ENCODE measurements at regions not wholly inside any gene's neighbourhood (a gene's known extent, or its start where the extent isn't known, plus 50 kb on each side); places are given as distances from the start of the nearest gene placed in this dataset.

DNA sequence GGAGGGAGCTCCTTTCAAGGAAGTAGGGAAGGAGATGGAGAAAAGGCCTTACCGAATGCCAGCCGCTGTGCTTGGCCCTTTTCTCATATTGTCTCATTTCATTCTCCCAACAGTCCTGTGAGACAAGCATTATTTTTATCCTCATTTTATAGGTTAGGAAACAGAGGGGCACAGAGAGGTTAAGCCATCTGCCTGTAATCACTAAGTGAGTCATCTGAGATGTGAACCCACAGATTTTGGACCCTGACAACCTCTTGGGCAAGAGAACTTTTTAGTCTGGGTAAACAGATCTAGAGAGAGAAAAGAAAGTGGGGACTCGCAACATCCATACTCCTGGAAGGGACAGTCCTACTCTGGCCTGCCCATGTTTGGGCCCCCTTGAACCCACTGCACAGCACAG lies 91.7 kb upstream of the LCLAT1 start:
- H3K27me3 Mint-ChIP-seq (ENCODE audit: unreplicated experiment) = peaks cover 7% of the 10 kb centered on the region
- peaks cover 22% of the 10 kb centered on the region for H3K4me1 Mint-ChIP-seq (ENCODE audit: low read depth, unreplicated experiment)
- no peak for TF ChIP-seq CTCF (IDR thresholded peaks at IDR 0.05; ENCODE audit: partially characterized antibody, unreplicated experiment)
- no peak for DNase-seq
- peaks cover 13% of the 10 kb centered on the region for H3K9me3 Mint-ChIP-seq (ENCODE audit: unreplicated experiment)
- no peak overlapping the region for H3K4me3 Mint-ChIP-seq (ENCODE audit: unreplicated experiment)
- H3K36me3 Mint-ChIP-seq (ENCODE audit: unreplicated experiment) = no peaks in the 10 kb centered on the region
- H3K27ac Mint-ChIP-seq (ENCODE audit: unreplicated experiment) = no peak overlapping the region

GRCh38 chr2:30356071-30356470 lies 91.0 kb upstream of the LCLAT1 start:
- H3K4me1 Mint-ChIP-seq (ENCODE audit: low read depth, unreplicated experiment) = peaks cover 22% of the 10 kb centered on the region

GRCh38 chr2:30356776-30357175 lies 90.3 kb upstream of the LCLAT1 start:
- no peak for TF ChIP-seq CTCF (IDR thresholded peaks at IDR 0.05; ENCODE audit: partially characterized antibody, unreplicated experiment)
- Mint-ChIP-seq H3K27me3 (ENCODE audit: unreplicated experiment) (peaks cover 12% of the 10 kb centered on the region), H3K36me3 (ENCODE audit: unreplicated experiment) (no peaks in the 10 kb centered on the region), H3K9me3 (ENCODE audit: unreplicated experiment) (peaks cover 17% of the 10 kb centered on the region), H3K27ac (ENCODE audit: unreplicated experiment) (no peak overlapping the region), H3K4me1 (ENCODE audit: low read depth, unreplicated experiment) (peaks cover 22% of the 10 kb centered on the region), H3K4me3 (ENCODE audit: unreplicated experiment) (no peak overlapping the region)
- no peak for DNase-seq

More at GRCh38 chr2:30356071-30356470, 91.0 kb upstream of the LCLAT1 start:
- H3K9me3 Mint-ChIP-seq (ENCODE audit: unreplicated experiment) = peaks cover 15% of the 10 kb centered on the region
- H3K36me3 Mint-ChIP-seq (ENCODE audit: unreplicated experiment) = no peaks in the 10 kb centered on the region
- H3K27ac Mint-ChIP-seq (ENCODE audit: unreplicated experiment) = no peak overlapping the region
- H3K4me3 Mint-ChIP-seq (ENCODE audit: unreplicated experiment) = no peak overlapping the region
- H3K27me3 Mint-ChIP-seq (ENCODE audit: unreplicated experiment) = peaks cover 12% of the 10 kb centered on the region
- TF ChIP-seq CTCF (IDR thresholded peaks at IDR 0.05; ENCODE audit: partially characterized antibody, unreplicated experiment) = no peak
- no peak for DNase-seq

DNA sequence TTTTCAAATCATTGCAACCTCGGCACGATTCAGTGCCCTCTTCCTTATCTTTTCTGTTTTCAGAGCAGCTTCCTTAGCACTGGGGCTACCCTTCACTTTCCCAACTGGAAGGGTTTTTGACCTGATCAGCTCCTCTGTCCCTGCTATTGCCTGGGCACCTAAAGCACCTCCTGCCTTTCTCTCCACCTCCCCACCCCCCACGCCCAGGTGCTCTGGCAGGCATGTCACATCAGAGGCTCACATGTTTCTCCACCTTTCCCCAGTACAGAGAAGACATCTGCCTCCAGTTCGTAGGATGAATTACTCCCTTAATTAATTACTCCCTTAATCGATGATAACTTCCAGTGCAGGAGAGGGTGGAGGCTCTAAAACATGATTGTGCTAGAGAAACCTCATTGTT lies 88.7 kb upstream of the LCLAT1 start:
- peaks cover 12% of the 10 kb centered on the region for H3K27me3 Mint-ChIP-seq (ENCODE audit: unreplicated experiment)
- DNase-seq = no peak
- no peak overlapping the region for H3K4me3 Mint-ChIP-seq (ENCODE audit: unreplicated experiment)
- no peak for TF ChIP-seq CTCF (IDR thresholded peaks at IDR 0.05; ENCODE audit: partially characterized antibody, unreplicated experiment)
- H3K9me3 Mint-ChIP-seq (ENCODE audit: unreplicated experiment) = peaks cover 17% of the 10 kb centered on the region
- peaks cover 22% of the 10 kb centered on the region for H3K4me1 Mint-ChIP-seq (ENCODE audit: low read depth, unreplicated experiment)
- H3K36me3 Mint-ChIP-seq (ENCODE audit: unreplicated experiment) = no peaks in the 10 kb centered on the region
- H3K27ac Mint-ChIP-seq (ENCODE audit: unreplicated experiment) = peak overlapping the region; percentile 87

- peak overlapping the region; percentile 52 for H3K4me3 Mint-ChIP-seq (ENCODE audit: unreplicated experiment)
- H3K27me3 Mint-ChIP-seq (ENCODE audit: unreplicated experiment) = peaks cover 12% of the 10 kb centered on the region
- no peak for TF ChIP-seq CTCF (IDR thresholded peaks at IDR 0.05; ENCODE audit: partially characterized antibody, unreplicated experiment)
- peak overlapping the region; percentile 87 for H3K27ac Mint-ChIP-seq (ENCODE audit: unreplicated experiment)
- H3K4me1 Mint-ChIP-seq (ENCODE audit: low read depth, unreplicated experiment) = peaks cover 22% of the 10 kb centered on the region
- H3K36me3 Mint-ChIP-seq (ENCODE audit: unreplicated experiment) = no peaks in the 10 kb centered on the region
- H3K9me3 Mint-ChIP-seq (ENCODE audit: unreplicated experiment) = peaks cover 17% of the 10 kb centered on the region
- peak; percentile 50 for DNase-seq
Measured at GRCh38 chr2:30358842-30359241, 88.2 kb upstream of the LCLAT1 start.
